GM12878 (cell line): ENCODE measurements at regions not wholly inside any gene's neighbourhood (a gene's known extent, or its start where the extent isn't known, plus 50 kb on each side); places are given as distances from the start of the nearest gene placed in this dataset.

Source experiments
- ATAC-seq: fragments of 200-7000 bp; cut with Tn5 transposase; 3 replicates; pipeline ENCODE4 v1.9.1; 2020; ENCODE audit warnings: mild to moderate bottlenecking, moderate library complexity
- BruUV-seq: library from RNA; stranded (reverse); fragments of 400-500 nt; replicated peaks from 2 replicates; lab custom pipeline; 2021; lab: Mats Ljungman, UMichigan
- CTCF ChIA-PET: fragments of 300-600 bp; sonication (Branson Sonifier 250); formaldehyde crosslinking; extraction: SDS; loops from one replicate; lab custom pipeline; 2021; ENCODE audit warnings: inconsistent platforms; lab: Yijun Ruan, JAX
- POLR2A ChIA-PET: fragments of 350-600 bp; formaldehyde crosslinking; extraction: SDS; loops from one replicate; lab custom pipeline; 2021; ENCODE audit warnings: inconsistent platforms; lab: Charles Lee
- RAD21 ChIA-PET: fragments of 300-600 bp; sonication (Branson Sonifier 250); formaldehyde crosslinking; loops from one replicate; lab custom pipeline; 2023; ENCODE audit warnings: antibody characterized with exemption; ENCODE audit not compliant: unreplicated experiment; lab: Charles Lee
- SMC1A ChIA-PET: fragments of 300-600 bp; sonication (Branson Sonifier 250); formaldehyde crosslinking; loops from one replicate; lab custom pipeline; 2023; ENCODE audit not compliant: unreplicated experiment, uncharacterized antibody; lab: Charles Lee
- DNase-seq: peaks from one replicate; pipeline ENCODE4 v3.0.0-alpha.2; 2011; ENCODE audit warnings: low read depth, low spot score
- FAIRE-seq: peaks from 3 replicates; lab custom pipeline; 2011; peaks lifted over from hg19 to GRCh38; lab: Jason Lieb, UNC
- H2AFZ ChIP-seq: 2 replicates; pipeline ENCODE4 v1.6.0; 2011; ENCODE audit warnings: low read depth, low read length, control low read depth; ENCODE audit not compliant: control insufficient read depth
- H3K27ac ChIP-seq: 2 replicates; pipeline ENCODE4 v1.5.1; 2011; ENCODE audit warnings: control low read depth; ENCODE audit not compliant: control insufficient read depth, insufficient read depth
- H3K27me3 ChIP-seq, 2 experiments: replicated peaks in 1 of 2; 2 replicates each; pipeline versions ENCODE4 v1.6.0 to v1.6.1; 2011; ENCODE audit warnings: low read length in 1 of 2; ENCODE audit not compliant: control insufficient read depth in 2 of 2, insufficient read depth in 2 of 2
- H3K36me3 ChIP-seq, 2 experiments: 2 replicates each; pipeline ENCODE4 v1.5.1; 2011; ENCODE audit warnings: low read length in 1 of 2; ENCODE audit not compliant: control insufficient read depth in 2 of 2, insufficient read depth in 2 of 2
- H3K4me1 ChIP-seq: 2 replicates; pipeline ENCODE4 v1.6.1; 2011; ENCODE audit warnings: mild to moderate bottlenecking, low read length, moderate library complexity, mixed read lengths; ENCODE audit not compliant: control insufficient read depth, insufficient read depth
- H3K4me2 ChIP-seq: 2 replicates; pipeline ENCODE4 v1.6.0; 2011; ENCODE audit warnings: control low read depth; ENCODE audit not compliant: control insufficient read depth, insufficient read depth
- H3K4me3 ChIP-seq: fragments of 200-600 bp; sonication (generic); 2 replicates; pipeline ENCODE4 v1.5.1; 2016
- H3K79me2 ChIP-seq: 2 replicates; pipeline ENCODE4 v1.6.0; 2011; ENCODE audit warnings: low read length; ENCODE audit not compliant: control insufficient read depth, insufficient read depth
- H3K9ac ChIP-seq: 2 replicates; pipeline ENCODE4 v1.8.0; 2011; ENCODE audit warnings: low read length, control low read depth, mixed read lengths; ENCODE audit not compliant: control insufficient read depth, insufficient read depth
- H3K9me3 ChIP-seq: replicated peaks from 3 replicates; pipeline ENCODE4 v1.5.1; 2011; ENCODE audit warnings: mild to moderate bottlenecking, low read length; ENCODE audit not compliant: control insufficient read depth, insufficient read depth
- H4K20me1 ChIP-seq: 2 replicates; pipeline ENCODE4 v1.6.0; 2011; ENCODE audit not compliant: control insufficient read depth, insufficient read depth
- ATF7 ChIP-seq: fragments of 450-650 bp; IDR thresholded peaks from 2 replicates; pipeline ENCODE4 v1.6.1; 2016; ENCODE audit warnings: low read depth, mild to moderate bottlenecking
- CTCF ChIP-seq, 3 experiments: IDR thresholded peaks in 2 of 3; conservative IDR thresholded peaks in 1 of 3; 2 replicates each; pipeline ENCODE4 v1.5.1; 2011; ENCODE audit warnings: low read depth in 3 of 3, low read length in 3 of 3, mild to moderate bottlenecking in 3 of 3, control low read depth in 2 of 3, moderate library complexity in 2 of 3, inconsistent platforms in 1 of 3, mixed read lengths in 1 of 3; ENCODE audit not compliant: control insufficient read depth in 2 of 3, insufficient read depth in 1 of 3; ENCODE audit errors: extremely low read depth in 1 of 3
- EGR1 ChIP-seq, 2 experiments: IDR thresholded peaks; 1 replicate in 1 of 2; 2 replicates in 1 of 2; pipeline ENCODE4 v1.6.1; 2011 to 2012; ENCODE audit warnings: low read depth in 2 of 2, low read length in 2 of 2, borderline replicate concordance in 1 of 2, mild to moderate bottlenecking in 1 of 2, moderate library complexity in 1 of 2
- GABPA ChIP-seq: IDR thresholded peaks from 2 replicates; pipeline ENCODE4 v1.6.1; 2014; ENCODE audit warnings: antibody characterized with exemption, low read depth, mild to moderate bottlenecking, inconsistent platforms
- KDM1A ChIP-seq: fragments of 200-600 bp; sonication (generic); IDR thresholded peaks from 2 replicates; pipeline ENCODE4 v1.6.1; 2016; ENCODE audit warnings: borderline replicate concordance
- LARP7 ChIP-seq: fragments of 450-650 bp; IDR thresholded peaks from 2 replicates; pipeline ENCODE4 v1.6.1; 2017; ENCODE audit warnings: mild to moderate bottlenecking
- NR2C1 ChIP-seq: fragments of 450-650 bp; IDR thresholded peaks from 2 replicates; pipeline ENCODE4 v1.6.1; 2017; ENCODE audit warnings: antibody characterized with exemption, mild to moderate bottlenecking, moderate library complexity
- PAX5 ChIP-seq: IDR thresholded peaks from 2 replicates; pipeline ENCODE4 v1.6.1; 2011; ENCODE audit warnings: low read depth, low read length, borderline replicate concordance
- PML ChIP-seq: IDR thresholded peaks from 2 replicates; pipeline ENCODE4 v1.6.1; 2012; ENCODE audit warnings: low read length, inconsistent platforms
- POLR2AphosphoS2 ChIP-seq: IDR thresholded peaks from 2 replicates; pipeline ENCODE4 v1.6.1; 2011; ENCODE audit warnings: low read depth, mild to moderate bottlenecking, low read length, improper control_type of control experiment, moderate library complexity
- SP1 ChIP-seq: IDR thresholded peaks from one replicate; pipeline ENCODE4 v1.6.1; 2011; ENCODE audit warnings: low read depth, low read length
- SPI1 ChIP-seq: IDR thresholded peaks from 2 replicates; pipeline ENCODE4 v1.6.1; 2011; ENCODE audit warnings: low read depth, mild to moderate bottlenecking, low read length, moderate library complexity, borderline replicate concordance; ENCODE audit not compliant: insufficient read depth
- SRF ChIP-seq, 2 experiments: IDR thresholded peaks; 2 replicates each; pipeline ENCODE4 v1.6.1; 2011; ENCODE audit warnings: low read depth in 2 of 2, low read length in 2 of 2, mild to moderate bottlenecking in 1 of 2, moderate library complexity in 1 of 2
- SUPT20H ChIP-seq: IDR thresholded peaks from 2 replicates; pipeline ENCODE4 v1.6.1; 2011; ENCODE audit warnings: low read depth, mild to moderate bottlenecking, low read length, moderate library complexity, borderline replicate concordance; ENCODE audit not compliant: control insufficient read depth
- ZBTB4 ChIP-seq: fragments of 450-650 bp; formaldehyde crosslinking; IDR thresholded peaks from 2 replicates; pipeline ENCODE4 v1.4.0; 2022; ENCODE audit warnings: mild to moderate bottlenecking, moderate library complexity
- ZNF274 ChIP-seq: IDR thresholded peaks from one replicate; pipeline ENCODE4 v1.8.0; 2011; ENCODE audit not compliant: insufficient read length, insufficient read depth
- WGBS: methylation state at CpG from one replicate; pipeline ENCODE4 v1.1.6; 2016; ENCODE audit warnings: low lambda C conversion rate; ENCODE audit not compliant: insufficient replicate concordance, insufficient coverage; ENCODE audit errors: missing lambda C conversion rate; 5-methylcytosine and 5-hydroxymethylcytosine counted together
- in situ Hi-C: fragments of 300-500 bp; cut with MboI; formaldehyde crosslinking; loops from 9 replicates; pipeline ENCODE4 v1.14.3; 2018; ENCODE audit warnings: mixed read lengths
- intact Hi-C: fragments of 100-400 bp; cut with micrococcal nuclease; formaldehyde crosslinking; loops from one replicate; pipeline ENCODE4 v1.14.2; 2022; ENCODE audit not compliant: unreplicated experiment

GRCh38 chr6:154653853-154654252, 79.4 kb upstream of the SCAF8 start (continued):
- no peak for TF ChIP-seq CTCF (IDR thresholded peaks at IDR 0.05 in 2 of 3, conservative IDR thresholded peaks at IDR 0.05 in 1 of 3; ENCODE audit: control insufficient read depth in 2 of 3, extremely low read depth in 1 of 3, insufficient read depth in 1 of 3, low read depth in 3 of 3, low read length in 3 of 3)

GRCh38 chr6:154656660-154657059, 76.6 kb upstream of the SCAF8 start:
- in situ Hi-C loops: no loop called here

More at GRCh38 chr6:154656660-154657059, 76.6 kb upstream of the SCAF8 start:
- TF ChIP-seq SRF (IDR thresholded peaks at IDR 0.05; ENCODE audit: low read depth in 2 of 2, low read length in 2 of 2) (no peak), NR2C1 (no peak), PML (no peak), EGR1 (IDR thresholded peaks at IDR 0.05; ENCODE audit: borderline replicate concordance in 1 of 2, low read depth in 2 of 2, low read length in 2 of 2) (no peak), LARP7 (no peak), ATF7 (no peak), SP1 (no peak), POLR2AphosphoS2 (no peak), SPI1 (no peak), PAX5 (no peak), SUPT20H (no peak), ZBTB4 (CRISPR knock-in tag) (no peak), ZNF274 (no peak), KDM1A (no peak), GABPA (no peak)
- TF ChIP-seq, all 136 proteins: peak for 0
- Histone ChIP-seq H3K4me2 (no peak overlapping the region), H3K27me3 (no peaks in the 10 kb centered on the region), H3K27ac (no peak overlapping the region), H3K79me2 (no peaks in the 10 kb centered on the region), H4K20me1 (no peaks in the 10 kb centered on the region), H2AFZ (no peak overlapping the region), H3K4me1 (no peaks in the 10 kb centered on the region), H3K9me3 (no peaks in the 10 kb centered on the region), H3K9ac (no peak overlapping the region), H3K4me3 (no peak overlapping the region), H3K36me3 (no peaks in the 10 kb centered on the region)
- FAIRE-seq (no peak), DNase-seq (no peak), ATAC-seq (no peak)
- CTCF ChIA-PET: interaction anchor here (0.6 kb wide), 1 partner anchor 211 kb away, joined by 3 read pairs; no protein-coding TSS in a partner anchor
- WGBS: 83% methylated on average over 2 of the region's 2 CpGs
- SMC1A ChIA-PET: interaction anchor here (0.6 kb wide), 1 partner anchor 517 kb away, joined by 3 read pairs; no protein-coding TSS in a partner anchor
- intact Hi-C loops: no loop called here
- RAD21 ChIA-PET: no interaction called here
- no TSS peak for BruUV-seq
- POLR2A ChIA-PET: no interaction called here
